ENCODE measurements at regions not wholly inside any gene's neighbourhood (a gene's known extent, or its start where the extent isn't known, plus 50 kb on each side); places are given as distances from the start of the nearest gene placed in this dataset.
"Not testable (repeated sequence)": the region's sequence is repeated elsewhere in the genome, so short reads cannot be mapped to it uniquely, and the experiment has no call there.

GRCh38 chr16:35804465-35804864 lies 2345.1 kb downstream of the TP53TG3F start:
- not testable (repeated sequence) for DNase-seq

GRCh38 chr16:35823342-35823741 lies 2363.9 kb downstream of the TP53TG3F start:
- DNase-seq, result no peak

GRCh38 chr16:35841632-35842031 lies 2382.2 kb downstream of the TP53TG3F start:
- DNase-seq, result no peak

GRCh38 chr16:35862242-35862641 lies 2402.8 kb downstream of the TP53TG3F start:
- no peak for DNase-seq

GRCh38 chr16:35868630-35869029 lies 2409.2 kb downstream of the TP53TG3F start:
- DNase-seq, result no peak

- DNase-seq, result no peak
Observed at GRCh38 chr16:35873472-35873871, 2414.1 kb downstream of the TP53TG3F start.

GRCh38 chr16:35881654-35882053 lies 2422.2 kb downstream of the TP53TG3F start:
- no peak for DNase-seq

GRCh38 chr16:35906440-35906839 lies 2447.0 kb downstream of the TP53TG3F start:
- DNase-seq, result no peak

- no peak for DNase-seq
Observed at GRCh38 chr16:35908152-35908551, 2448.7 kb downstream of the TP53TG3F start.

- no peak for DNase-seq
Observed at GRCh38 chr16:35908942-35909341, 2449.5 kb downstream of the TP53TG3F start.

GRCh38 chr16:35909351-35909954 lies 2450.0 kb downstream of the TP53TG3F start:
- no peak for DNase-seq

- no peak for DNase-seq
Observed at GRCh38 chr16:35910409-35910808, 2451.0 kb downstream of the TP53TG3F start.

- DNase-seq, result no peak
Observed at GRCh38 chr16:35911899-35912298, 2452.5 kb downstream of the TP53TG3F start.

GRCh38 chr16:35931722-35932121 lies 2472.3 kb downstream of the TP53TG3F start:
- DNase-seq, result no peak
